Left cardiac atrium (tissue), 4 donors: ENCODE measurements at regions not wholly inside any gene's neighbourhood (a gene's known extent, or its start where the extent isn't known, plus 50 kb on each side); places are given as distances from the start of the nearest gene placed in this dataset.

Experiments
- ATAC-seq, 2 donors: fragments of 200-7000 bp; cut with Tn5 transposase; one replicate each; pipeline ENCODE4 v1.9.1; 2020; ENCODE audit warnings: mild to moderate bottlenecking in 2 of 2, moderate library complexity in 2 of 2
- DNase-seq: peaks from one replicate; pipeline ENCODE4 v3.0.0-alpha.2; 2020
- intact Hi-C, 2 donors: fragments of 100-400 bp; cut with DNase I; formaldehyde crosslinking; loops; one replicate each; pipeline versions ENCODE4 v1.14.1 to v1.15.1; 2022 to 2023
- donor health status: DM: no; HTN: yes; CAD: no.
- donor health status: DM: no; HTN: yes; CAD: no; lungs with severe emphysema.
- donor health status: DM: yes; HTN: yes; CAD: no.
- donor health status: Dilated cardiomyopathy.

GRCh38 chr4:119692001-119692400 is 63.4 kb upstream of the PDE5A start:
- intact Hi-C loops: loop anchor here in 1 of 2 donors (1.0 to 5.0 kb wide), 2 partner anchors 95 to 356 kb away; no protein-coding TSS in a partner anchor
- DNase-seq: no peak
- ATAC-seq: peak; percentile 60 to 82

GRCh38 chr4:119690871-119691270 is 62.3 kb upstream of the PDE5A start:
- no peak for ATAC-seq
- DNase-seq: no peak
- intact Hi-C loops: loop anchor here in 1 of 2 donors (5.0 kb wide), 1 partner anchor 96 kb away; no protein-coding TSS in a partner anchor

GRCh38 chr4:119688446-119688845 is 59.8 kb upstream of the PDE5A start:
- intact Hi-C loops: no loop called here
- DNase-seq (no peak), ATAC-seq (no peak)

- ATAC-seq (no peak), DNase-seq (no peak)
- intact Hi-C loops: no loop called here
Observed at GRCh38 chr4:119684463-119684862, 55.9 kb upstream of the PDE5A start.

GRCh38 chr4:119683518-119683917 is 54.9 kb upstream of the PDE5A start:
- DNase-seq (no peak), ATAC-seq (peak; percentile 44 to 97)
- intact Hi-C loops: no loop called here

GRCh38 chr4:119682099-119682498 is 53.5 kb upstream of the PDE5A start:
- DNase-seq: no peak
- ATAC-seq: no peak
- intact Hi-C loops: no loop called here

GRCh38 chr4:119679251-119679650 is 50.6 kb upstream of the PDE5A start:
- ATAC-seq (no peak), DNase-seq (no peak)
- intact Hi-C loops: no loop called here

GRCh38 chr4:119678761-119679160 is 50.2 kb upstream of the PDE5A start:
- DNase-seq (no peak), ATAC-seq (peak in 1 of 2 donors; percentile 22)
- intact Hi-C loops: no loop called here
